GM23248 (cell line): ENCODE measurements at regions not wholly inside any gene's neighbourhood (a gene's known extent, or its start where the extent isn't known, plus 50 kb on each side); places are given as distances from the start of the nearest gene placed in this dataset.

ENCODE experiments used
- DNase-seq: peaks from one replicate; pipeline ENCODE4 v3.0.0-alpha.2; 2015
- H2AFZ ChIP-seq: fragments of 200-600 bp; sonication (generic); 2 replicates; pipeline ENCODE4 v1.6.1; 2016; ENCODE audit warnings: antibody characterized with exemption
- H3F3A ChIP-seq: fragments of 200-600 bp; sonication (generic); 2 replicates; pipeline ENCODE4 v1.6.1; 2016; ENCODE audit warnings: mild to moderate bottlenecking, antibody characterized with exemption, mixed run types; ENCODE audit not compliant: insufficient read depth
- H3K27ac ChIP-seq: fragments of 200-600 bp; sonication (generic); 2 replicates; pipeline ENCODE4 v1.5.1; 2016; ENCODE audit warnings: mild to moderate bottlenecking
- H3K27me3 ChIP-seq: fragments of 200-600 bp; sonication (generic); replicated peaks from 2 replicates; pipeline ENCODE4 v1.6.1; 2016; ENCODE audit warnings: mild to moderate bottlenecking; ENCODE audit not compliant: insufficient read depth
- H3K36me3 ChIP-seq: fragments of 200-600 bp; sonication (generic); 2 replicates; pipeline ENCODE4 v1.6.1; 2016; ENCODE audit warnings: low read depth, mild to moderate bottlenecking
- H3K4me1 ChIP-seq: fragments of 200-600 bp; sonication (generic); 2 replicates; pipeline ENCODE4 v1.6.1; 2016; ENCODE audit warnings: mild to moderate bottlenecking; ENCODE audit not compliant: insufficient read depth
- H3K4me2 ChIP-seq: fragments of 200-600 bp; sonication (generic); one replicate; pipeline ENCODE4 v1.6.1; 2016; ENCODE audit warnings: mild to moderate bottlenecking; ENCODE audit not compliant: unreplicated experiment
- H3K4me3 ChIP-seq: fragments of 200-600 bp; sonication (generic); 2 replicates; pipeline ENCODE4 v1.5.1; 2016; ENCODE audit warnings: mild to moderate bottlenecking
- H3K79me2 ChIP-seq: fragments of 200-600 bp; sonication (generic); 2 replicates; pipeline ENCODE4 v1.6.1; 2016; ENCODE audit warnings: mild to moderate bottlenecking; ENCODE audit not compliant: insufficient read depth
- H3K9ac ChIP-seq: fragments of 200-600 bp; sonication (generic); 2 replicates; pipeline ENCODE4 v1.6.1; 2016; ENCODE audit warnings: mild to moderate bottlenecking
- H3K9me2 ChIP-seq: fragments of 200-600 bp; sonication (generic); 2 replicates; pipeline ENCODE4 v1.6.1; 2016; ENCODE audit warnings: mixed run types, mild to moderate bottlenecking, moderate library complexity; ENCODE audit not compliant: insufficient read depth
- H3K9me3 ChIP-seq: fragments of 200-600 bp; sonication (generic); one replicate; pipeline ENCODE4 v1.6.1; 2017; ENCODE audit warnings: low read depth
- H4K20me1 ChIP-seq: fragments of 200-600 bp; sonication (generic); 2 replicates; pipeline ENCODE4 v1.6.0; 2016; ENCODE audit not compliant: insufficient read depth
- EZH2 ChIP-seq: fragments of 200-600 bp; sonication (generic); IDR thresholded peaks from 2 replicates; pipeline ENCODE4 v1.6.1; 2018; ENCODE audit warnings: antibody characterized with exemption, mild to moderate bottlenecking; ENCODE audit not compliant: insufficient read depth, poor library complexity, severe bottlenecking
- EZH2phosphoT487 ChIP-seq: fragments of 200-600 bp; sonication (generic); IDR thresholded peaks from 2 replicates; pipeline ENCODE4 v1.6.1; 2018; ENCODE audit warnings: antibody characterized with exemption, moderate library complexity, mild to moderate bottlenecking, low read depth; ENCODE audit not compliant: insufficient read depth
- WGBS, 2 experiments: methylation state at CpG; one replicate each; pipeline ENCODE4 v1.1.6; 2015 to 2017; ENCODE audit warnings: low lambda C conversion rate in 2 of 2, low coverage in 1 of 2; ENCODE audit errors: missing lambda C conversion rate in 2 of 2; 5-methylcytosine and 5-hydroxymethylcytosine counted together
- in situ Hi-C: fragments of 300-500 bp; cut with MboI; formaldehyde crosslinking; loops from 2 replicates; pipeline ENCODE4 v1.15.0; 2020

DNA sequence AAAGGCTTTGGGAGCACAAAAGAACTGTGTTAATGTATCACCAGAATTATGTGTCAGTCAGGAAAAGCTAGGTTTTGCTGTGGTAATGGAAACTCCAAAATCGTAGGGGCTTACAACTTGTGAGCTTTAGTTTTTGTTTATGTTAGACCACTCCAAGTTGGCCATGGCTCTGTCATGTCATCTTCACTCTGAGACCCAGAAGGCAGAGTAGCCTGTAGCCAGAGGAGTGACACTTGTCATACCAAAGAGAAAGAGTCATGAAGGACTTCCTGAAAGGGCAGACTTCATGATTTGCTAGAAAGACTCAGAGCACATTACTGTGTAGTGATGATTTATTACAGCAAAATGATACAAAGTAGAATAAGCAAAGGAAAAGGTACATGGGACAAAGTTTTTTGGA is 133.6 kb upstream of the SSTR1 start:
- peaks cover 8% of the 10 kb centered on the region; the same call in 1 of the 2 replicates for H3F3A ChIP-seq
- H3K36me3 ChIP-seq = no peaks in the 10 kb centered on the region
- H3K9ac ChIP-seq = no peak overlapping the region
- peaks cover 15% of the 10 kb centered on the region for H3K4me1 ChIP-seq
- H3K9me3 ChIP-seq = no peaks in the 10 kb centered on the region
- H3K27ac ChIP-seq = no peak overlapping the region
- no peaks in the 10 kb centered on the region for H3K27me3 ChIP-seq
- no peaks in the 10 kb centered on the region for H3K9me2 ChIP-seq
- in situ Hi-C loops = no loop called here
- DNase-seq = peak; percentile 17
- no peak overlapping the region for H2AFZ ChIP-seq
- no peaks in the 10 kb centered on the region for H3K79me2 ChIP-seq
- H4K20me1 ChIP-seq = no peaks in the 10 kb centered on the region
- H3K4me2 ChIP-seq = no peak overlapping the region
- no peak for TF ChIP-seq EZH2
- no peak for TF ChIP-seq EZH2phosphoT487
- 77 to 79% methylated on average over 1 of the region's 1 CpG for WGBS, 2 experiments
- H3K4me3 ChIP-seq = no peak overlapping the region

DNA sequence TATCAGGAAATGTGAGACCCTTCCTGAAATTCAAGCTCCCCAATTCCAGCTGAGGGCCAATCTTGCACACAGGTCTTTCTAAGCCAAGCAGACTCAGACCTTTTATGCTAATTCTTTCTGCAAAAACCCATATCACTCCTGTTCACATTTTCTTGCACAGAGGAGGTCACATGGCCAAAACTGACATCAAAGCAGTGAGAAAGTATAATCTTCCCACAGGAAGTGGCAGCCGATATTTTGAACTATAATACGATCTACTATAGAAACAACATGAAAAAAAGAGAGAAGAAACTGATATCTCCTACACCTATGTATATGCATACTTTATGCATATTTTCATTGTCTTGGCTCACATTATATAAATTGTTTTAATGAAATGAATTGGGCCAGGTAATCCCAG is 132.9 kb upstream of the SSTR1 start:
- Histone ChIP-seq H3K9me3 (no peaks in the 10 kb centered on the region), H2AFZ (no peak overlapping the region), H3K36me3 (no peaks in the 10 kb centered on the region), H4K20me1 (no peaks in the 10 kb centered on the region), H3K27me3 (no peaks in the 10 kb centered on the region), H3K4me2 (no peak overlapping the region), H3K27ac (no peak overlapping the region), H3K4me1 (peaks cover 21% of the 10 kb centered on the region), H3K9me2 (no peaks in the 10 kb centered on the region), H3K79me2 (no peaks in the 10 kb centered on the region), H3F3A (peaks cover 14% of the 10 kb centered on the region; the same call in 1 of the 2 replicates), H3K4me3 (no peak overlapping the region), H3K9ac (no peak overlapping the region)
- 86 to 87% methylated on average over 2 of the region's 2 CpGs for WGBS, 2 experiments
- no peak for DNase-seq
- TF ChIP-seq EZH2phosphoT487 (no peak), EZH2 (no peak)
- in situ Hi-C loops = no loop called here

DNA sequence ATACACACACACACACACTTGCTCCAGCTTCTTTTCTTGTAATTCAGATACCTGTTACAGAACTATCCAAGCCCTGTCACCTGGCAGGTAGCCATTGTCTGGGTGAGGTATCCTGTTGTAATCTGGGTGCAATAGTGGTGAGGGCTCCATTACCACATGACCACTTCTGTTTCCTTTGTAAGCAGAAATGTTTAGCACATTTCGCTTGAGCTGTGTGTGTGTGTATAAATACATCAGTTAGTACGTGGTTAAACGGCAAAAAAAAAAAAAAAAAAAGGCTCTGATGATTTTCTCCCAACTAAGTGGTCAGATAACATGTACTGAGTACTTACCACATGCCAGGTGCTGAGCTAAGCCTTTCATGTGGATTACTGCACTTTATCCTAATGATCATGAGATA is 129.3 kb upstream of the SSTR1 start:
- WGBS, 2 experiments = 71 to 90% methylated on average over 3 of the region's 3 CpGs

DNA sequence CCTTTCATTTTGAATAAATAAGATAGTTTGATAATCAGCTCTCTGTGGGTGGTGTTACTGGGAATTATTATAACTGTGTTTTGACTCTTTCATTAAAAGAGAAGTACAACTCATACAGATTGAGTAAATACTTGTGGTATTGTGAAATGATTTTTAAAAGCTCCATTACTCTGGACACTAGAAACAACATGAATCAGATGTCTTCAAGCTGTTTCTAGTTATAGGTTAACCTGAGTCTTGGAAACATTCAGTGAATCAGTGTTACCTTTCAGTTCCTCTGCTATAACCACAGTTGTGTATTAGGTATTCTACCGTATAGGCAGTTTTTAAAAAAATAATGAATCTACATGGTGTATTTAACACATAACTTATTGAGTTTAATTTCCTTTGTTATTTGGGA is 128.4 kb upstream of the SSTR1 start:
- Histone ChIP-seq H3K36me3 (no peaks in the 10 kb centered on the region), H3K27ac (no peak overlapping the region), H3F3A (peaks cover 13% of the 10 kb centered on the region; the same call in 1 of the 2 replicates), H3K4me3 (no peak overlapping the region), H3K79me2 (no peaks in the 10 kb centered on the region), H4K20me1 (no peaks in the 10 kb centered on the region), H3K4me1 (peaks cover 12% of the 10 kb centered on the region), H3K9me2 (no peaks in the 10 kb centered on the region), H3K4me2 (no peak overlapping the region), H2AFZ (no peak overlapping the region), H3K9me3 (no peaks in the 10 kb centered on the region), H3K27me3 (no peaks in the 10 kb centered on the region), H3K9ac (no peak overlapping the region)
- DNase-seq = peak; percentile 69
- 31 to 32% methylated on average over 1 of the region's 1 CpG for WGBS, 2 experiments
- in situ Hi-C loops = no loop called here
- TF ChIP-seq EZH2phosphoT487 (0 out of 2 replicates have a peak, but pooled peaks have one; percentile 38), EZH2 (no peak)

More for the DNA sequence above, 129.3 kb upstream of the SSTR1 start:
- H4K20me1 ChIP-seq = no peaks in the 10 kb centered on the region
- no peak overlapping the region for H3K9ac ChIP-seq
- H3K4me1 ChIP-seq = peaks cover 18% of the 10 kb centered on the region
- no peak overlapping the region for H3K4me3 ChIP-seq
- no peak for DNase-seq
- no peaks in the 10 kb centered on the region for H3K36me3 ChIP-seq
- no peaks in the 10 kb centered on the region for H3K9me3 ChIP-seq
- H3K4me2 ChIP-seq = no peak overlapping the region
- in situ Hi-C loops = no loop called here
- no peak overlapping the region for H3K27ac ChIP-seq
- TF ChIP-seq EZH2 (no peak), EZH2phosphoT487 (no peak)
- H3K79me2 ChIP-seq = no peaks in the 10 kb centered on the region
- H3K9me2 ChIP-seq = no peaks in the 10 kb centered on the region
- no peak overlapping the region for H2AFZ ChIP-seq
- no peaks in the 10 kb centered on the region for H3K27me3 ChIP-seq
- peaks cover 18% of the 10 kb centered on the region; the same call in 1 of the 2 replicates for H3F3A ChIP-seq

DNA sequence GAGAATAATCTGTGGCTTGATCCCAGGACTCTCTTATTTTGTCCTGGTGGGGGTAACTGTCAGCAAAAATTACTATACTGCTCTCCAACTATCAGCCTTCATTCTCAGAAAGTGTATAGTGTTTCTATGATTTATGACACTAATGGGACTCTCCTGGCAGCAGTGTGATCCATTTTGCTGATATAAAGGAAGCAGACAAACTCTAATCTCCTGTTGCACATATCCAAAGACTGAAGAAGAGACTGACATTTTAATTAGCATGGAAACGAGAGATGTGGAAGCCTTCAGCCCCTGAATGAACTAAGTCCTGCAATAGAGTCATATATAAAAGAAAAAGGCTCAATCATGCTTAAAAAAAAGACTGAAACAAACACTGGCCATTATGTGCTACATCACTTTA is 127.8 kb upstream of the SSTR1 start:
- in situ Hi-C loops = no loop called here
- Histone ChIP-seq H3K9ac (no peak overlapping the region), H3K9me2 (no peaks in the 10 kb centered on the region), H3F3A (peaks cover 12% of the 10 kb centered on the region; the same call in 1 of the 2 replicates), H3K27me3 (no peaks in the 10 kb centered on the region), H3K79me2 (no peaks in the 10 kb centered on the region), H3K4me1 (peaks cover 11% of the 10 kb centered on the region), H3K27ac (no peak overlapping the region), H2AFZ (no peak overlapping the region), H4K20me1 (no peaks in the 10 kb centered on the region), H3K4me3 (no peak overlapping the region), H3K4me2 (no peak overlapping the region), H3K36me3 (no peaks in the 10 kb centered on the region), H3K9me3 (no peaks in the 10 kb centered on the region)
- 19 to 24% methylated on average over 1 of the region's 1 CpG for WGBS, 2 experiments
- no peak for TF ChIP-seq EZH2
- no peak for TF ChIP-seq EZH2phosphoT487
- DNase-seq = no peak
